DOHH2 (cell line): ENCODE measurements at regions not wholly inside any gene's neighbourhood (a gene's known extent, or its start where the extent isn't known, plus 50 kb on each side); places are given as distances from the start of the nearest gene placed in this dataset.

Experiments used
- CTCF ChIP-seq: fragments of 200-600 bp; sonication (generic); IDR thresholded peaks from one replicate; pipeline ENCODE4 v1.5.1; 2014; ENCODE audit warnings: antibody characterized with exemption, mild to moderate bottlenecking, low read depth, low read length; ENCODE audit not compliant: poor library complexity, severe bottlenecking
- EZH2phosphoT487 ChIP-seq: fragments of 200-600 bp; sonication (generic); IDR thresholded peaks from 2 replicates; pipeline ENCODE4 v1.6.1; 2017; ENCODE audit warnings: borderline replicate concordance, mild to moderate bottlenecking, antibody characterized with exemption, low read length, moderate library complexity, mixed read lengths

GRCh38 chr20:63106108-63106764 is 99.5 kb upstream of the BHLHE23 start:
- no peak for TF ChIP-seq CTCF
- TF ChIP-seq EZH2phosphoT487 = no peak
